Ecto neural progenitor cell (in vitro differentiated cells): ENCODE measurements at regions not wholly inside any gene's neighbourhood (a gene's known extent, or its start where the extent isn't known, plus 50 kb on each side); places are given as distances from the start of the nearest gene placed in this dataset.

Experiments
- DNase-seq: peaks from one replicate; pipeline ENCODE4 v3.0.0-alpha.2; 2018; ENCODE audit warnings: low spot score

GRCh38 chr5:117065800-117066199 is 491.2 kb upstream of the SEMA6A start:
- no peak for DNase-seq

GRCh38 chr5:117065161-117065560 is 490.5 kb upstream of the SEMA6A start:
- DNase-seq = no peak

DNA sequence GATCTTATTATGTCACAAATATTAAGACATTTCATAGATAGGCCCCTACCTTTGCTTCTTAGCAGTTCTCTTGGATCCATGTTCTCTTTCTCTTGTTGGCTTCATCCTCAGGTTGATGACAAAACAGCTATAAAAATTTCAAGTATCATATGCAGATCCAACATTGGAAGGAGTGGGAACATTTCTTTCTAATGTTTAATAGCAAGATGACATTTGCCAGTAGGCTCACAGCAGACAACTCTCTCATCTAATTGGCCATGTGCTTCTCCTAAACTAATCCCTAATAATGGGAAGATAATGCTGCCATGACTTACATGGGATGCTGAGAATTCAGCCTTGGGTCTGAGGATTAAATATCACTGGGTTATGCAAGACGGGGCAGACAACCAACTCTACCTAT is 485.5 kb upstream of the SEMA6A start:
- DNase-seq = no peak

- DNase-seq = no peak
These were observed 484.1 kb upstream of the SEMA6A start for GRCh38 chr5:117058740-117059139.

DNA sequence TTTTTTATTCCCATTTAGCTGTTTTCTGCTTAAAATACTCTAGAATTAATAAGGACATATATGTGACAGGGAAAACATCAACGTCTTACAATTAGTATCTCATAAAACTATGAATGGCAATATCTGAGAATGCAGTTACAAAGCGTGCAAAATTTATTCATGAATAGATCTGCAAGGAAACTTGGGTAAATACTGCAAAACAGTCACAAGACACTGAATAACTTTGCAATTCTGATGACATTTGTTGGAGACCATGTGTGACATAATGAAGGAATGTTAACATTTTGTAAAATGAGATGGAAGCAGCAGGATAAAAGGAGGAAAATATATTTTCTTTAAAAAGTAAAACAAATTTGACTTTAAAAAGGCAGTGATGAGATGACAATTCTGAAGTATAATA is 480.9 kb upstream of the SEMA6A start:
- no peak for DNase-seq

DNA sequence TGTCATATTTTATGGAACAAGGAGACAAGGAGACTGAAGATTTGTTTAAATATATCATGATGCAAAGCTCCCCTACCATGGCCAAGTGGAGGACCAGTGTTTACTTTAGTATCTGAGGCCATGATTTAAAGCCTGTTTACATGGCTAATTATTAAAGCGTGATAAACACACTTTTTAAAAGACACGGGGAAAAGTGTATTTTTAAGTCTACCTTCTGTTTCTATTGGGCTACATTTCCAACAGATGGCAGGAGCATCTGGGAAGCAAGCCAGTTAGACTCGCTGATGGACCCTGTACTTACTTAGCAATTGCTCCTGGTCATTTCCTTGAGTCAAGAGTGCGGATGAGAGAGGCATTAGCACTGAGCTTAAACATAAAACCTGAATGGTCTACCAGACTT is 480.3 kb upstream of the SEMA6A start:
- DNase-seq = no peak

DNA sequence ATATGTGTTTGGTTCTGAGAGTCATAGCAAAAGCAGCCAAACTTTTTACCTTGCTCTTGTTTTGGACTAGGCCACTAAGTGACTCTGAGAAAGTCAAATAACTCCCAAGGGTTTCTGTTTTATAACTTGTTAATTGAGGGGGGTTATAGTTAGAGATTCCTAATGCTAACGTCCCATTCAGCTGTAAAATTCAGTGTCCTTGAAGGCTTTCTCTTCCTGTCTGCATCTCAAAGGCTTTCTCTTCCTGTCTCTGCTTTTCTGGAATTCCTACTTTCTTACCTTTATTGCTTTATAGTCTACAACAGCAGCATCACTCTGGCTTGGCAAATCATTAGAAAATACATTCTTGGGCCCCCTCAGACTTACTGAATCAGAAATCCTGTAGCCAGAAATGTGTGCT is 479.5 kb upstream of the SEMA6A start:
- no peak for DNase-seq

GRCh38 chr5:117041926-117042595 is 467.4 kb upstream of the SEMA6A start:
- no peak for DNase-seq

GRCh38 chr5:117039035-117039434 is 464.4 kb upstream of the SEMA6A start:
- no peak for DNase-seq

GRCh38 chr5:117027384-117027783 is 452.8 kb upstream of the SEMA6A start:
- DNase-seq = no peak

GRCh38 chr5:117020999-117021398 is 446.4 kb upstream of the SEMA6A start:
- DNase-seq = no peak

DNA sequence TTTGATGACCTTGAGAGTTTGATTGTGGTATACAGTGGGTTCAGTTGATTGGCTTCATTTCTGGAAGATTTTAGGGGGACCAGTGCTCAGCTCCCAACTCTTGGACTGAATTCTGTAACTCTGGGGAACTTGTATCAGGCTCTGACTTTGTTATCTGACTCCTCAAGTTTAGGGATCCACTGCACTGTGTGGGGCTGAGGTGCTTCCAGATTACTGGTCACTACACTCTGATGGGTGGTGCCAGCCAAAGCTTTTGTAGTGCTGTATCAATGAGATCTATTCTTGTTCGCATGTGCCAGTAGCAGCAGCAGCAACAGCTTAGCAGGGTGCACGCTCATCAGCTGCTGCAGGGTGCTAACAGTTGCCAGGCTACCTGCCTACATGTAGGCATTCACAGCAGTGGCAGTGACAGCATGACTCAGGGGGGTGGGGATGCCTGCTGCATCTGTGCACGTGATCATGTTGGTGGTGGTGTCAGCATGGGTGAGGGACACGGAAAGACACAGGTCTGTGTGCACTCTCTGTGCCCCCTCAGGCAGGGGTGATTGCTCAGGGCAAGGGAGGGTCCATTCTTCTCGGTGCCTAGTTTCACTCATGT is 438.8 kb upstream of the SEMA6A start:
- no peak for DNase-seq

DNA sequence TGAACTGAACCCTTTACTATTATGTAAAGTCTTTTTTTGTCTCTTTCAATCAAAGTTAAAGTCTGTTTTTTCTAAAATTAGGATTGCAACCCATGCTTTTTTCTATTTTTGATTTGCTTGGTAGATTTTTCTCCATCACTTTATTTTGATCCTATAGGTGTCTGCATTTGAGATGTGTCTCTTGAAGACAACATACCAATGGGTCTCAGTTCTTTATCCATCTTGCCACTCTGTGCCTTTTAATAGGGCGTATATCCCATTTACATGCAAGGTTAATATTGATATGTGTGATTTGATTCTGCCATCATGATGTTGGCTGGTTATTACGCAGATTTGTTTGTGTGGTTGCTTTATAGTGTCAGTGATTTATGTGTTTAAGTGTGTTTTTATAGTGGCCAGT is 436.0 kb upstream of the SEMA6A start:
- DNase-seq = no peak

GRCh38 chr5:116998024-116998423 is 423.4 kb upstream of the SEMA6A start:
- DNase-seq = no peak

DNA sequence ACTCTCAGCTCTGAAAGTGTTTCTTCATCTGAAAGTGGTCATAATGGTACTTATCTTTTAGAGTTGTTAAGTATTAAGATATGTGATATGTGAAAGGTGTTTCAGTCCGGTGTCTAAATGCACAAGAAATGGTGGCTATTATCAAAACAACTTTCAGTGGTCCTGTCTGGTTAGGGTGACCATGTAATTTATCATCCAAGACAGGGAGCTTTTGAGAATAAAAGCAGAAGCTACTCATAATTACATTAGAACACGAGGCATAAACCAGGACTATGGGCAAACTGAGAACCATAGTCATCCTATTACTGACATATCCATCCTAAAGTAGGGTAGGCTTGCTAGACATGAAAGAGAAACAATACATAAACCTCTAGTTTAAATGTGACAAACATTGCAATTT is 418.1 kb upstream of the SEMA6A start:
- no peak for DNase-seq

- no peak for DNase-seq
These were observed 415.4 kb upstream of the SEMA6A start for GRCh38 chr5:116989995-116990394.

DNA sequence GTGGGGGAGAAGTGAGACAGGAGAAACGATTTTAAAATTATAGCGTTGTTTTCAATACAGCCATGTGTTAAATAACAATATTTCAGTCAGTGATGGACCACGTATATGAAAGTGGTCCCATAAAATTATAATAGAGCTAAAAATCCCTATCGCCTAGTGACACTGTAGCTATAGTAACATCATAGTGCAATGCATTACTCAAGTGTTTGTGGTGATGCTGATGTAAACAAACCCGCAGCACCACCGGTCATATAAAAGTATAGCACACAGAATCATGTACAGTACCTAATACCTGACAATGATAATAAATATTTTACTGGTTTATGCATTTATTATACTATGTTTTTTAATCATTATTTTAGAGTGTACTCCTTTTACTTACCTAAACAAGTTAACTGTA is 407.4 kb upstream of the SEMA6A start:
- no peak for DNase-seq

DNA sequence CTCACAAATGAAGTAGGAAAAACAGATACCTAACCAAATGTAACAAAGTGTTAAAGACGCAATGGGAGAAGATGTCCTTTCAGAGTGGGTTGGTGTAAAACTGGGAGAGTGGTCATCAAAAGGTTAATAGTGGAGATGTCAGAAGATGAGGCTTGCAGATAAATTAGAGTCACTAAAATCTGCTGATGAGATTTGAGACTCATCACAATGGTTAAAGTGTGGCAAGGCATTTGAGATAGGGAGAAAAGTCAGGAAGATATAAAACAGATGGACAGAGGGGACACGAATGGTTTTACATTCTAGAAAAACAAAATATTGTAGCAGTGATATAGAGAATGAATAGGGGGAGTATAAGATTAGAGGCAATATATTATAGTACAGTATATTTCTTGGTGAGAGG is 406.0 kb upstream of the SEMA6A start:
- DNase-seq = no peak

GRCh38 chr5:116976767-116977166 is 402.1 kb upstream of the SEMA6A start:
- DNase-seq = no peak

- DNase-seq = no peak
These were observed 396.5 kb upstream of the SEMA6A start for GRCh38 chr5:116971131-116971530.

DNA sequence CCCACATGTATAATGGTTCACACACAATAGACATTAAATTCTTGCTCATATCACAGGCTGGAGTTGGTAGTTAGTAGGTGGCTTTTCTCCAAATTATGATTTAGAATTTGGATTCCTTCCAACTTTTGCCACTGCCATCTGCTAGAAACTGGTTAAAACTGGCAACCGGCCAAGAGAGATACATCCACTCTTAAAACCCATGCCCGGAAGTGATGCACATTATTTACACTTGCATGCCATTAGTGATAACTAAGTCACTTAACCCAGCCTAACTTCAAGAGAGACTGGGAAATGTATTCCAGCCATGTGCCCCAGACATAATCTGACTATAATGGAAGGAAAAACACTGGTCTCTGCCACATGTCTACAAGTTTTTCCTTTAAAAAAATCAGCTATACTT is 395.7 kb upstream of the SEMA6A start:
- DNase-seq = no peak

GRCh38 chr5:116964438-116964837 is 389.8 kb upstream of the SEMA6A start:
- DNase-seq = no peak

- DNase-seq = no peak
These were observed 386.4 kb upstream of the SEMA6A start for GRCh38 chr5:116961021-116961420.

DNA sequence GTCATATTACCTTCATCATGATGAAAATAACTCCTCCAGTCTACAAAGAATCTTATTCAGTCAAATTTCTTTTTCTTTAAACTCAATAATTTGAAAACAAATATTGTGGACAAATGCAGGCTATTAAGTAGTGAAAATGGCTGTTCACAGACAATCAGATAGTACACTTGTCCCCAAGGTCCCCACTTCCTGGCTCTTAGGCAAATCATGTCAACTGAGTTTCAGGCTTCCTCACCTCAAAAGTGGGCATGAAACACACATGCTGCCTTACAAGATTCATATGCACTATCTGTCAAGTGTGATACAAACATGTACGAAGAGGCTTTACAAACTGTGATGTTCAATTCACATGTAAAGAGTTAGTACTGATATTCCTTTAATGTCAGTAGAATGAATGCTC is 385.2 kb upstream of the SEMA6A start:
- DNase-seq = no peak
